SJCRH30 (cell line): ENCODE measurements at regions not wholly inside any gene's neighbourhood (a gene's known extent, or its start where the extent isn't known, plus 50 kb on each side); places are given as distances from the start of the nearest gene placed in this dataset.

Experiments
- DNase-seq, 2 experiments: peaks; one replicate each; pipeline ENCODE4 v3.0.0-alpha.2; 2015 to 2020
- H3K27ac ChIP-seq: fragments of 250-450 bp; sonication (Bioruptor Pico); 2 replicates; pipeline ENCODE4 v1.5.1; 2020; ENCODE audit warnings: mild to moderate bottlenecking, moderate library complexity
- H3K27me3 ChIP-seq: fragments of 250-450 bp; sonication (Bioruptor Pico); 2 replicates; pipeline ENCODE4 v1.5.1; 2020; ENCODE audit warnings: mild to moderate bottlenecking, moderate library complexity
- H3K36me3 ChIP-seq: fragments of 250-450 bp; sonication (Bioruptor Pico); 2 replicates; pipeline ENCODE4 v1.5.1; 2020; ENCODE audit warnings: mild to moderate bottlenecking, moderate library complexity
- H3K4me1 ChIP-seq: fragments of 250-450 bp; sonication (Bioruptor Pico); 2 replicates; pipeline ENCODE4 v1.5.1; 2020; ENCODE audit warnings: mild to moderate bottlenecking, moderate library complexity
- H3K4me3 ChIP-seq: fragments of 250-450 bp; sonication (Bioruptor Pico); 2 replicates; pipeline ENCODE4 v1.5.1; 2020; ENCODE audit warnings: mild to moderate bottlenecking, moderate library complexity
- H3K9me3 ChIP-seq: fragments of 250-450 bp; sonication (Bioruptor Pico); replicated peaks from 2 replicates; pipeline ENCODE4 v1.5.1; 2020; ENCODE audit warnings: mild to moderate bottlenecking, moderate library complexity

- Histone ChIP-seq H3K9me3 (no peaks in the 10 kb centered on the region), H3K27ac (no peak overlapping the region), H3K4me3 (no peak overlapping the region), H3K36me3 (no peaks in the 10 kb centered on the region), H3K4me1 (no peaks in the 10 kb centered on the region), H3K27me3 (no peaks in the 10 kb centered on the region)
- DNase-seq: no peak
Measured at GRCh38 chr10:129222436-129222835, 244.6 kb upstream of the MGMT start.

GRCh38 chr10:129223363-129223762, 243.7 kb upstream of the MGMT start:
- no peak overlapping the region for H3K4me3 ChIP-seq
- H3K36me3 ChIP-seq: no peaks in the 10 kb centered on the region
- no peaks in the 10 kb centered on the region for H3K27me3 ChIP-seq
- no peaks in the 10 kb centered on the region for H3K9me3 ChIP-seq
- H3K27ac ChIP-seq: no peak overlapping the region
- DNase-seq: no peak
- no peaks in the 10 kb centered on the region for H3K4me1 ChIP-seq

GRCh38 chr10:129224065-129224464, 243.0 kb upstream of the MGMT start:
- H3K36me3 ChIP-seq: no peaks in the 10 kb centered on the region
- no peaks in the 10 kb centered on the region for H3K4me1 ChIP-seq
- H3K27me3 ChIP-seq: no peaks in the 10 kb centered on the region
- no peak for DNase-seq
- H3K27ac ChIP-seq: no peak overlapping the region
- H3K4me3 ChIP-seq: no peak overlapping the region
- no peaks in the 10 kb centered on the region for H3K9me3 ChIP-seq

GRCh38 chr10:129231821-129232220, 235.2 kb upstream of the MGMT start:
- Histone ChIP-seq H3K4me1 (no peaks in the 10 kb centered on the region), H3K9me3 (no peaks in the 10 kb centered on the region), H3K27me3 (no peaks in the 10 kb centered on the region), H3K27ac (no peak overlapping the region), H3K4me3 (no peak overlapping the region), H3K36me3 (no peaks in the 10 kb centered on the region)
- no peak for DNase-seq

- Histone ChIP-seq H3K9me3 (no peaks in the 10 kb centered on the region), H3K27me3 (no peaks in the 10 kb centered on the region), H3K36me3 (no peaks in the 10 kb centered on the region), H3K4me3 (no peak overlapping the region), H3K4me1 (no peaks in the 10 kb centered on the region), H3K27ac (no peak overlapping the region)
- DNase-seq: no peak
Measured at GRCh38 chr10:129233351-129234148, 233.5 kb upstream of the MGMT start.

GRCh38 chr10:129236274-129236691, 230.8 kb upstream of the MGMT start:
- H3K4me3 ChIP-seq: no peak overlapping the region
- no peak overlapping the region for H3K27ac ChIP-seq
- no peaks in the 10 kb centered on the region for H3K9me3 ChIP-seq
- H3K27me3 ChIP-seq: no peaks in the 10 kb centered on the region
- DNase-seq: no peak
- H3K36me3 ChIP-seq: no peaks in the 10 kb centered on the region
- no peaks in the 10 kb centered on the region for H3K4me1 ChIP-seq

GRCh38 chr10:129241461-129241860, 225.6 kb upstream of the MGMT start:
- no peak overlapping the region for H3K27ac ChIP-seq
- no peaks in the 10 kb centered on the region for H3K4me1 ChIP-seq
- no peaks in the 10 kb centered on the region for H3K27me3 ChIP-seq
- no peaks in the 10 kb centered on the region for H3K36me3 ChIP-seq
- no peak for DNase-seq
- H3K4me3 ChIP-seq: no peak overlapping the region
- H3K9me3 ChIP-seq: no peaks in the 10 kb centered on the region

GRCh38 chr10:129244298-129244697, 222.7 kb upstream of the MGMT start:
- Histone ChIP-seq H3K27me3 (no peaks in the 10 kb centered on the region), H3K27ac (no peak overlapping the region), H3K36me3 (no peaks in the 10 kb centered on the region), H3K4me3 (no peak overlapping the region), H3K9me3 (no peaks in the 10 kb centered on the region), H3K4me1 (no peaks in the 10 kb centered on the region)
- no peak for DNase-seq

GRCh38 chr10:129244757-129245156, 222.3 kb upstream of the MGMT start:
- Histone ChIP-seq H3K9me3 (no peaks in the 10 kb centered on the region), H3K4me3 (no peak overlapping the region), H3K36me3 (no peaks in the 10 kb centered on the region), H3K27ac (no peak overlapping the region), H3K4me1 (no peaks in the 10 kb centered on the region), H3K27me3 (no peaks in the 10 kb centered on the region)
- no peak for DNase-seq

- Histone ChIP-seq H3K36me3 (no peaks in the 10 kb centered on the region), H3K4me3 (no peak overlapping the region), H3K9me3 (no peaks in the 10 kb centered on the region), H3K27me3 (no peaks in the 10 kb centered on the region), H3K27ac (no peak overlapping the region), H3K4me1 (no peaks in the 10 kb centered on the region)
- no peak for DNase-seq
Measured at GRCh38 chr10:129253161-129253864, 213.7 kb upstream of the MGMT start.

GRCh38 chr10:129253865-129254179, 213.2 kb upstream of the MGMT start:
- no peaks in the 10 kb centered on the region for H3K9me3 ChIP-seq
- H3K27ac ChIP-seq: no peak overlapping the region
- no peaks in the 10 kb centered on the region for H3K4me1 ChIP-seq
- H3K4me3 ChIP-seq: no peak overlapping the region
- H3K36me3 ChIP-seq: no peaks in the 10 kb centered on the region
- DNase-seq: no peak
- H3K27me3 ChIP-seq: no peaks in the 10 kb centered on the region

- H3K4me1 ChIP-seq: no peaks in the 10 kb centered on the region
- DNase-seq: no peak
- H3K9me3 ChIP-seq: no peaks in the 10 kb centered on the region
- H3K36me3 ChIP-seq: no peaks in the 10 kb centered on the region
- no peak overlapping the region for H3K4me3 ChIP-seq
- H3K27me3 ChIP-seq: no peaks in the 10 kb centered on the region
- no peak overlapping the region for H3K27ac ChIP-seq
Measured at GRCh38 chr10:129258283-129258923, 208.6 kb upstream of the MGMT start.

GRCh38 chr10:129259128-129259815, 207.8 kb upstream of the MGMT start:
- no peak overlapping the region for H3K4me3 ChIP-seq

GRCh38 chr10:129272176-129272575, 194.9 kb upstream of the MGMT start:
- DNase-seq: peak in 1 of 2 experiments; percentile 1
- no peaks in the 10 kb centered on the region for H3K27me3 ChIP-seq
- H3K4me1 ChIP-seq: no peaks in the 10 kb centered on the region
- no peaks in the 10 kb centered on the region for H3K36me3 ChIP-seq
- H3K27ac ChIP-seq: no peak overlapping the region
- H3K4me3 ChIP-seq: no peak overlapping the region
- no peaks in the 10 kb centered on the region for H3K9me3 ChIP-seq

More at GRCh38 chr10:129259128-129259815, 207.8 kb upstream of the MGMT start:
- Histone ChIP-seq H3K27ac (no peak overlapping the region), H3K27me3 (no peaks in the 10 kb centered on the region), H3K4me1 (no peaks in the 10 kb centered on the region), H3K9me3 (no peaks in the 10 kb centered on the region), H3K36me3 (no peaks in the 10 kb centered on the region)
- DNase-seq: no peak
